GM23248 (cell line): ENCODE measurements at regions not wholly inside any gene's neighbourhood (a gene's known extent, or its start where the extent isn't known, plus 50 kb on each side); places are given as distances from the start of the nearest gene placed in this dataset.

Experiments
- DNase-seq: peaks from one replicate; pipeline ENCODE4 v3.0.0-alpha.2; 2015
- H2AFZ ChIP-seq: fragments of 200-600 bp; sonication (generic); 2 replicates; pipeline ENCODE4 v1.6.1; 2016; ENCODE audit warnings: antibody characterized with exemption
- H3F3A ChIP-seq: fragments of 200-600 bp; sonication (generic); 2 replicates; pipeline ENCODE4 v1.6.1; 2016; ENCODE audit warnings: mild to moderate bottlenecking, antibody characterized with exemption, mixed run types; ENCODE audit not compliant: insufficient read depth
- H3K27ac ChIP-seq: fragments of 200-600 bp; sonication (generic); 2 replicates; pipeline ENCODE4 v1.5.1; 2016; ENCODE audit warnings: mild to moderate bottlenecking
- H3K27me3 ChIP-seq: fragments of 200-600 bp; sonication (generic); replicated peaks from 2 replicates; pipeline ENCODE4 v1.6.1; 2016; ENCODE audit warnings: mild to moderate bottlenecking; ENCODE audit not compliant: insufficient read depth
- H3K36me3 ChIP-seq: fragments of 200-600 bp; sonication (generic); 2 replicates; pipeline ENCODE4 v1.6.1; 2016; ENCODE audit warnings: low read depth, mild to moderate bottlenecking
- H3K4me1 ChIP-seq: fragments of 200-600 bp; sonication (generic); 2 replicates; pipeline ENCODE4 v1.6.1; 2016; ENCODE audit warnings: mild to moderate bottlenecking; ENCODE audit not compliant: insufficient read depth
- H3K4me2 ChIP-seq: fragments of 200-600 bp; sonication (generic); one replicate; pipeline ENCODE4 v1.6.1; 2016; ENCODE audit warnings: mild to moderate bottlenecking; ENCODE audit not compliant: unreplicated experiment
- H3K4me3 ChIP-seq: fragments of 200-600 bp; sonication (generic); 2 replicates; pipeline ENCODE4 v1.5.1; 2016; ENCODE audit warnings: mild to moderate bottlenecking
- H3K79me2 ChIP-seq: fragments of 200-600 bp; sonication (generic); 2 replicates; pipeline ENCODE4 v1.6.1; 2016; ENCODE audit warnings: mild to moderate bottlenecking; ENCODE audit not compliant: insufficient read depth
- H3K9ac ChIP-seq: fragments of 200-600 bp; sonication (generic); 2 replicates; pipeline ENCODE4 v1.6.1; 2016; ENCODE audit warnings: mild to moderate bottlenecking
- H3K9me2 ChIP-seq: fragments of 200-600 bp; sonication (generic); 2 replicates; pipeline ENCODE4 v1.6.1; 2016; ENCODE audit warnings: mixed run types, mild to moderate bottlenecking, moderate library complexity; ENCODE audit not compliant: insufficient read depth
- H3K9me3 ChIP-seq: fragments of 200-600 bp; sonication (generic); one replicate; pipeline ENCODE4 v1.6.1; 2017; ENCODE audit warnings: low read depth
- H4K20me1 ChIP-seq: fragments of 200-600 bp; sonication (generic); 2 replicates; pipeline ENCODE4 v1.6.0; 2016; ENCODE audit not compliant: insufficient read depth
- EZH2 ChIP-seq: fragments of 200-600 bp; sonication (generic); IDR thresholded peaks from 2 replicates; pipeline ENCODE4 v1.6.1; 2018; ENCODE audit warnings: antibody characterized with exemption, mild to moderate bottlenecking; ENCODE audit not compliant: insufficient read depth, poor library complexity, severe bottlenecking
- EZH2phosphoT487 ChIP-seq: fragments of 200-600 bp; sonication (generic); IDR thresholded peaks from 2 replicates; pipeline ENCODE4 v1.6.1; 2018; ENCODE audit warnings: antibody characterized with exemption, moderate library complexity, mild to moderate bottlenecking, low read depth; ENCODE audit not compliant: insufficient read depth
- WGBS, 2 experiments: methylation state at CpG; one replicate each; pipeline ENCODE4 v1.1.6; 2015 to 2017; ENCODE audit warnings: low lambda C conversion rate in 2 of 2, low coverage in 1 of 2; ENCODE audit errors: missing lambda C conversion rate in 2 of 2; 5-methylcytosine and 5-hydroxymethylcytosine counted together
- in situ Hi-C: fragments of 300-500 bp; cut with MboI; formaldehyde crosslinking; loops from 2 replicates; pipeline ENCODE4 v1.15.0; 2020

- H3K4me1 ChIP-seq, result no peaks in the 10 kb centered on the region
- H3K4me3 ChIP-seq, result no peak overlapping the region
- TF ChIP-seq EZH2phosphoT487 (no peak), EZH2 (no peak)
- DNase-seq, result no peak
- no peaks in the 10 kb centered on the region for H3K36me3 ChIP-seq
- H3K79me2 ChIP-seq, result no peaks in the 10 kb centered on the region
- H3K9me2 ChIP-seq, result no peaks in the 10 kb centered on the region
- H3K9ac ChIP-seq, result no peak overlapping the region
- H3K27ac ChIP-seq, result no peak overlapping the region
- no peaks in the 10 kb centered on the region for H3K9me3 ChIP-seq
- in situ Hi-C loops, result no loop called here
- no peaks in the 10 kb centered on the region for H3K27me3 ChIP-seq
- no peak overlapping the region for H3K4me2 ChIP-seq
- no peaks in the 10 kb centered on the region for H3F3A ChIP-seq
- H4K20me1 ChIP-seq, result no peaks in the 10 kb centered on the region
- H2AFZ ChIP-seq, result no peak overlapping the region
Measured at GRCh38 chr4:12595986-12596385, 888.2 kb downstream of the RAB28 start.

GRCh38 chr4:12595489-12595888, 888.7 kb downstream of the RAB28 start:
- no peaks in the 10 kb centered on the region for H3K27me3 ChIP-seq
- H3K36me3 ChIP-seq, result no peaks in the 10 kb centered on the region
- in situ Hi-C loops, result no loop called here
- 5 to 9% methylated on average over 4 of the region's 4 CpGs for WGBS, 2 experiments
- H3K4me3 ChIP-seq, result no peak overlapping the region
- H2AFZ ChIP-seq, result no peak overlapping the region
- H3K4me2 ChIP-seq, result no peak overlapping the region
- H3K4me1 ChIP-seq, result no peaks in the 10 kb centered on the region
- no peaks in the 10 kb centered on the region for H4K20me1 ChIP-seq
- no peak for DNase-seq
- H3F3A ChIP-seq, result no peaks in the 10 kb centered on the region
- no peak overlapping the region for H3K9ac ChIP-seq
- H3K27ac ChIP-seq, result no peak overlapping the region
- TF ChIP-seq EZH2phosphoT487 (no peak), EZH2 (no peak)
- H3K9me2 ChIP-seq, result no peaks in the 10 kb centered on the region
- H3K79me2 ChIP-seq, result no peaks in the 10 kb centered on the region
- no peaks in the 10 kb centered on the region for H3K9me3 ChIP-seq

GRCh38 chr4:12588582-12588981, 895.6 kb downstream of the RAB28 start:
- in situ Hi-C loops, result no loop called here
- no peak for DNase-seq
- Histone ChIP-seq H3K9ac (no peak overlapping the region), H3K4me2 (no peak overlapping the region), H3F3A (no peaks in the 10 kb centered on the region), H3K4me3 (no peak overlapping the region), H3K4me1 (no peaks in the 10 kb centered on the region), H3K27ac (no peak overlapping the region), H3K79me2 (no peaks in the 10 kb centered on the region), H3K36me3 (no peaks in the 10 kb centered on the region), H2AFZ (no peak overlapping the region), H3K9me3 (no peaks in the 10 kb centered on the region), H4K20me1 (no peaks in the 10 kb centered on the region), H3K27me3 (no peaks in the 10 kb centered on the region), H3K9me2 (no peaks in the 10 kb centered on the region)
- no peak for TF ChIP-seq EZH2phosphoT487
- no peak for TF ChIP-seq EZH2

- Histone ChIP-seq H3K36me3 (no peaks in the 10 kb centered on the region), H3K9me2 (no peaks in the 10 kb centered on the region), H3K27me3 (no peaks in the 10 kb centered on the region), H3K9ac (no peak overlapping the region), H2AFZ (no peak overlapping the region), H3K4me1 (no peaks in the 10 kb centered on the region), H3F3A (no peaks in the 10 kb centered on the region), H3K27ac (no peak overlapping the region), H3K4me3 (no peak overlapping the region), H3K4me2 (no peak overlapping the region), H4K20me1 (no peaks in the 10 kb centered on the region), H3K79me2 (no peaks in the 10 kb centered on the region), H3K9me3 (no peaks in the 10 kb centered on the region)
- in situ Hi-C loops, result no loop called here
- 14 to 17% methylated on average over 6 of the region's 6 CpGs for WGBS, 2 experiments
- no peak for DNase-seq
- TF ChIP-seq EZH2, result no peak
- no peak for TF ChIP-seq EZH2phosphoT487
Measured at GRCh38 chr4:12586242-12587006, 897.7 kb downstream of the RAB28 start.

- Histone ChIP-seq H2AFZ (no peak overlapping the region), H3K79me2 (no peaks in the 10 kb centered on the region), H3K27me3 (no peaks in the 10 kb centered on the region), H3K9me3 (no peaks in the 10 kb centered on the region), H3F3A (no peaks in the 10 kb centered on the region), H3K9me2 (no peaks in the 10 kb centered on the region), H3K4me1 (no peaks in the 10 kb centered on the region), H3K9ac (no peak overlapping the region), H4K20me1 (no peaks in the 10 kb centered on the region), H3K27ac (no peak overlapping the region), H3K36me3 (no peaks in the 10 kb centered on the region), H3K4me2 (no peak overlapping the region), H3K4me3 (no peak overlapping the region)
- in situ Hi-C loops, result no loop called here
- DNase-seq, result no peak
- WGBS, 2 experiments, result 12 to 18% methylated on average over 4 of the region's 4 CpGs
- TF ChIP-seq EZH2phosphoT487, result no peak
- no peak for TF ChIP-seq EZH2
Measured at GRCh38 chr4:12584116-12584875, 899.8 kb downstream of the RAB28 start.
